ENCODE measurements at regions not wholly inside any gene's neighbourhood (a gene's known extent, or its start where the extent isn't known, plus 50 kb on each side); places are given as distances from the start of the nearest gene placed in this dataset.
"Not testable (repeated sequence)": the region's sequence is repeated elsewhere in the genome, so short reads cannot be mapped to it uniquely, and the experiment has no call there.

DNA sequence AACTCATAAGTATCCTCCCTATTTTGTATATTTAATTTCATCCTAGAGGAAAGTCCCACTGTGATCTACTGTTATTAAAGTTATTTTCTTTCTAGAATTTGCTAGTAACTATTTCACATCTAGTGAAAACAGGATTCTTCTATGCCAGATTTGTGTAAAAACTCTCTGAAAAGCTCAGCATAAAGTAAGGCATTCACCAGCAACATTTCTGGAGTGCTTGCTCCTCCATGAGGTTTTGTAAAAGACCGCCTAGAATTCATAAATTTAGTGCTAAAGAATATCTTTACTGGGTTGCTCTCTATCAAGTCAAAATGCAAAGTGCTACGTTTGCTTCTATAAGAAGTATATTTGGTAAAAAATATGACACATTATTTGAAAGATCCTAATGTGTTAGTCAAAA is 173.5 kb upstream of the IRAK1BP1 start (continued):
- TF ChIP-seq ZNF746 (CRISPR knock-in tag; IDR thresholded peaks at IDR 0.05), result no peak
- no peak for TF ChIP-seq ZFAT (CRISPR knock-in tag; conservative IDR thresholded peaks at IDR 0.05)
- TF ChIP-seq MAFF (IDR thresholded peaks at IDR 0.05; ENCODE audit: low read depth, low read length), result no peak
- no peak for TF ChIP-seq ZNF883 (CRISPR knock-in tag; IDR thresholded peaks at IDR 0.05; ENCODE audit: not compliant biosample characterization)
- TF ChIP-seq, protein P1, sequence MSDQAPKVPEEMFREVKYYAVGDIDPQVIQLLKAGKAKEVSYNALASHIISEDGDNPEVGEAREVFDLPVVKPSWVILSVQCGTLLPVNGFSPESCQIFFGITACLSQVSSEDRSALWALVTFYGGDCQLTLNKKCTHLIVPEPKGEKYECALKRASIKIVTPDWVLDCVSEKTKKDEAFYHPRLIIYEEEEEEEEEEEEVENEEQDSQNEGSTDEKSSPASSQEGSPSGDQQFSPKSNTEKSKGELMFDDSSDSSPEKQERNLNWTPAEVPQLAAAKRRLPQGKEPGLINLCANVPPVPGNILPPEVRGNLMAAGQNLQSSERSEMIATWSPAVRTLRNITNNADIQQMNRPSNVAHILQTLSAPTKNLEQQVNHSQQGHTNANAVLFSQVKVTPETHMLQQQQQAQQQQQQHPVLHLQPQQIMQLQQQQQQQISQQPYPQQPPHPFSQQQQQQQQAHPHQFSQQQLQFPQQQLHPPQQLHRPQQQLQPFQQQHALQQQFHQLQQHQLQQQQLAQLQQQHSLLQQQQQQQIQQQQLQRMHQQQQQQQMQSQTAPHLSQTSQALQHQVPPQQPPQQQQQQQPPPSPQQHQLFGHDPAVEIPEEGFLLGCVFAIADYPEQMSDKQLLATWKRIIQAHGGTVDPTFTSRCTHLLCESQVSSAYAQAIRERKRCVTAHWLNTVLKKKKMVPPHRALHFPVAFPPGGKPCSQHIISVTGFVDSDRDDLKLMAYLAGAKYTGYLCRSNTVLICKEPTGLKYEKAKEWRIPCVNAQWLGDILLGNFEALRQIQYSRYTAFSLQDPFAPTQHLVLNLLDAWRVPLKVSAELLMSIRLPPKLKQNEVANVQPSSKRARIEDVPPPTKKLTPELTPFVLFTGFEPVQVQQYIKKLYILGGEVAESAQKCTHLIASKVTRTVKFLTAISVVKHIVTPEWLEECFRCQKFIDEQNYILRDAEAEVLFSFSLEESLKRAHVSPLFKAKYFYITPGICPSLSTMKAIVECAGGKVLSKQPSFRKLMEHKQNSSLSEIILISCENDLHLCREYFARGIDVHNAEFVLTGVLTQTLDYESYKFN (CRISPR knock-in tag; conservative IDR thresholded peaks at IDR 0.05), result no peak
- no peak for TF ChIP-seq HOXD1 (CRISPR knock-in tag; IDR thresholded peaks at IDR 0.05)
- no peak for TF ChIP-seq ZNF660 (CRISPR knock-in tag; IDR thresholded peaks at IDR 0.05; ENCODE audit: borderline replicate concordance, low read depth)
- no peak for TF ChIP-seq ZNF276 (CRISPR knock-in tag; IDR thresholded peaks at IDR 0.05; ENCODE audit: low read depth)
- no peak for TF ChIP-seq MAF1 (CRISPR knock-in tag; IDR thresholded peaks at IDR 0.05; ENCODE audit: borderline replicate concordance)

DNA sequence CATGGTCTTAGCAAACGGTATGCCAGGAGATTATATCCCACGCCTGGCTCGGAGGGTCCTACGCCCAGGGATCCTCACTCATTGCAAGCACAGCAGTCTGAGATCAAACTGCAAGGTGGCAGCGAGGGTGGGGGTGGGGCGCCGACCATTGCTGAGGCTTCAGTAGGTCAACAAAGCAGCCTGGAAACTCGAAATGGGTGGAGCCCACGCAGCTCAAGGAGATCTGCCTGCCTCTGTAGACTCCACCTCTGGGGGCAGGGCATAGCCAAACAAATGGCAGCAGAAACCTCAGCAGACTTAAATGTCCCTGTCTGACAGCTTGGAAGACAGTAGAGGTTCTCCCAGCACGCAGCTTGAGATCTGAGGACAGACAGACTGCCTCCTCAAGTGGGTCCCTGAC is 172.7 kb upstream of the IRAK1BP1 start:
- H3K27ac ChIP-seq (ENCODE audit: extremely low read length, insufficient read depth, low read length); H3K79me2 ChIP-seq (ENCODE audit: insufficient read depth, low read length); H3K27me3 ChIP-seq (ENCODE audit: control insufficient read depth in 1 of 2, insufficient read depth in 2 of 2, low read length in 2 of 2); BruUV-seq (replicated peaks); H4K20me1 ChIP-seq (ENCODE audit: insufficient read depth, low read length); H3K9ac ChIP-seq (ENCODE audit: insufficient read depth, low read depth, low read length); H3K9me3 ChIP-seq (ENCODE audit: low read length); H3K4me2 ChIP-seq (ENCODE audit: low read depth, low read length); FAIRE-seq; H2AFZ ChIP-seq (ENCODE audit: low read length); in situ Hi-C loops (cut with HindIII; ENCODE audit: extremely low pct_ligation_motif_present, low pct_unique_long_range_greater_than_20kb); CTCF ChIA-PET (ENCODE audit: low intra/inter-chr PET ratio, low total read pairs); H3K36me3 ChIP-seq (replicated peaks in 1 of 2; ENCODE audit: control insufficient read depth in 1 of 2, insufficient read depth in 2 of 2, low read length in 2 of 2); ATAC-seq; POLR2A ChIA-PET; intact Hi-C loops (cut with micrococcal nuclease; ENCODE audit: unreplicated experiment); DNase-seq (ENCODE audit: low spot score); H3K4me3 ChIP-seq (replicated peaks in 1 of 3; ENCODE audit: insufficient read depth in 1 of 3, low read depth in 2 of 3, low read length in 3 of 3); H3K4me1 ChIP-seq (ENCODE audit: insufficient read depth, low read length): not testable (repeated sequence)
- 43% methylated on average over 5 of the region's 10 CpGs for WGBS (ENCODE audit: low lambda C conversion rate)
